GM18519 (cell line): ENCODE measurements at regions not wholly inside any gene's neighbourhood (a gene's known extent, or its start where the extent isn't known, plus 50 kb on each side); places are given as distances from the start of the nearest gene placed in this dataset.
"Not testable (repeated sequence)": the region's sequence is repeated elsewhere in the genome, so short reads cannot be mapped to it uniquely, and the experiment has no call there.

Source experiments
- ATAC-seq: cut with Tn5 transposase; IDR thresholded peaks from one replicate; pipeline ENCODE4 v1.9.1; 2021; ENCODE audit warnings: mild to moderate bottlenecking, moderate library complexity; ENCODE audit not compliant: unreplicated experiment, low FRiP score

DNA sequence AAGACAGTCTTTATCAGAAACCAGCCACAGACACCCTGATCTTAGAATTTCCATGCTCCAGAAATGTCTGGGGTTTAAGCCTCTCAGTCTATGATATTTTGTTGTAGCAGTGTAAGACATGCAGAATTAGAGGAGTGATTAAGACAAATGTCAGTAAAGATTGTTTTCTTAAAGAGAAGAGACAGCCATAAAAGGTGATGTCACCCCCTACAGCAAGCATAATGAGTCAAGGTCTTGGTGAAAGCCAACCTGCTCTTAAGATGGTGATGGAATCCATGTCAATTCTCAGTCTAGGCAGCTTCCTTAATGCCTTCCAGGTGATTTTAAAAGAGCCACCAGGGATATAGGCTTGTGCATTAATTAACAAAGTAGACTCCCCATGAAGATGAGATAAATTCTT lies 849.9 kb upstream of the EPHA7 start:
- ATAC-seq = no peak

DNA sequence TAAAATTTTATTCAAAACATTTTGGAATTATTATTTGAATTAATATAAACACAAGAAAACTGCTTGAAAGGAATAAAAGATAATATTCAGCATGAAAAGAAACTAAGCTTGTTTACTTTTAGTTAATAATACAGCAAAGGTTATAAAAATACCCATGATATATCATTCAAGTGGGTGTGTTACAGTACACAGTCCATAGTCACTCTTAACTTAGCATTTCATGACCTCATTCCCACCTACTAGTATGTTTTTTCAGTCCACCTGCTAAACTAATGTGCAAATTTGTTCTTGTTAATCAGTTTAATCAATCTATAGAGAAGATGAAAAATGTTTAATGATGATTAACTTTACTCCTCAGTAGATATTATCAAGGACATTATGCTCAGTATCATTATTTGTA lies 841.4 kb upstream of the EPHA7 start:
- ATAC-seq = no peak

DNA sequence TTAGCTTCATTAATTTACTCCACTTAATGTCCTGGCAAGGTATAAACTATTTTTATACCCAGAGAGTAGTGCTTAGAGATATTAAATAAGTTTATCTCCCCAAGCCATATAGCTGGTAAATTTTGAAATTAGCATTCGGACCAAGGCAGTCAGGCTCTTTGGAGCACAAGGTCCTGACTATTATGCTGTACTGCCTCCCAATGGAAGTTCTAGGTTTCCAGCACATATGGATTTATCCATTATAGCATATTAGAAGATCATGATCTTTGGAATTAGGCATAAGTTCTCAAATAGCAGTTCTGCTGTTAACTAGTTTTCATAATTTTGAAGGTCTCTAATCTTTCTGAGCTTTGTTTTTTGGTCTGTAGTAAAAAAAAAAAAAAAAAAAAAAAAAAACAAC lies 835.3 kb upstream of the EPHA7 start:
- no peak for ATAC-seq

DNA sequence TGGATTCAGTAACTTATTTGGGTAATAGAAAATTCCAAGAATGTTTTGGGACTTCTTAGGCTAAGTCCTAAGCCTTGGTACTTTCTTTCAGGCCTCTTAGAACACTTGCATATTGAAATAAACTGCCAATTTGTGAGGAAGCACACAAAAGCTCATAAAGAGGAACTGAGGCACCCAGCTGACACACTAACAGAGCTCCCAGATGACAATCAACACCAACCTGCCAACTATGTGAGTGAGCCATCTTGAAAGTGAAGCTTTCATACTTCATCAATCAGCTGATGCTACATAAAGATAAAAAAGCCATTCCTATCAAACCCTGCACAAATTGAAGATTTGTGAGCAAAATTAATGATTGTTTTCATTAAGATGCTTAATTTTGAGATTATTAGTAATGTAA lies 832.5 kb upstream of the EPHA7 start:
- ATAC-seq = no peak

DNA sequence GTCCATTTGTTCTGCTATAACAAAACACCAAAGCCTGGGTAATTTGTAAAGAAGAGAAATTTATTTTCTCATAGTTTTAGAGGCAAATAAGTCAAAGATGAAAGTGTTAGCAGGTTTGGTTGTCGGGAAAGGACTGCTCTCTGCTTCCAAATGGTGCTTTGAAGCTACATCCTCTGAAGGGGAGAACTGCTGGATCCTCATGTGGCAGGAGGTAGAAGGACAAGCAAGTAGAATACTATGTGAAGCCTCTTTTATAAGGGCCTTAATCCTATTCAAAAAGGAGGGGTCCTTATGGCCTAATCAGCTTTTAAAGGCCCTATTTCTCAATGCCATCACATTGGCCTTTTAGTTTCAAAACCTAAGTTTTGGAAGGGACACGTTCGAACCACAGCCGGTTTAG lies 826.0 kb upstream of the EPHA7 start:
- ATAC-seq = no peak

DNA sequence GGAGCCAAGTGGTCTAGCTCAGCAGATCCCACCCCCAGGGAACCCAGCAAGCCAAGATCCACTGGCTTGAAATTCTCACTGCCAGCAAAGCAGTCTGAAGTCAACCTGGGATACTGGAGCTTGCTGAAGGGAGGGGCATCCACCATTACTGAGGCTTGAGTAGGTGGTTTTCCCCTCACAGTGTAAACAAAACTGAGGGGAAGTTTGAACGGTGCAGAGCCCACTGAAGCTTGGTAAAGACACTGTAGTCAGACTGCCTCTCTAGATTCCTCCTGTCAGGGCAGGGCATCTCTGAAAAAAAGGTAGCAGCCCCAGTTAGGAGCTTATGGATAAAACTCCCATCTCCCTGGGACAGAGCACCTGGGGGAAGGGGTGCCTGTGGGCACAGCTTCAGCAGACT lies 819.5 kb upstream of the EPHA7 start:
- ATAC-seq = no peak

DNA sequence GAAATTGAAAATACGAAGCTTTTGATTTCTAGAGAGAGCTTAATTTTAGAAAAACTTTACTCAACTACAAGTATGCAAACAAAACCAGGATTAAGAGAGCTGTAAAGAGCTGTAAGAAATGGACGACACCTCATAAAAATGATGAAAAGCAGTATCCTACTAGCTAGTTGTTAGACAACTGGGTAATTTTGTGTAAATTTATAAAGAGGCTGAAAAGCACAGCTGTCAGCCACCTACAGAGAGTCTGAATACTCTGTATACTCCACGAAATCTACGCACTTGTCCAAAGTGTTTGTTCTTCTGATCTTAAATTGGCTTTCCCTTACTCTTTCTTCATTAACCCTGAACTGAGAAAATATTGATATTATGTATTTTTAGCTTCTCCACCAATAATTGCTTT lies 808.4 kb upstream of the EPHA7 start:
- ATAC-seq = no peak

DNA sequence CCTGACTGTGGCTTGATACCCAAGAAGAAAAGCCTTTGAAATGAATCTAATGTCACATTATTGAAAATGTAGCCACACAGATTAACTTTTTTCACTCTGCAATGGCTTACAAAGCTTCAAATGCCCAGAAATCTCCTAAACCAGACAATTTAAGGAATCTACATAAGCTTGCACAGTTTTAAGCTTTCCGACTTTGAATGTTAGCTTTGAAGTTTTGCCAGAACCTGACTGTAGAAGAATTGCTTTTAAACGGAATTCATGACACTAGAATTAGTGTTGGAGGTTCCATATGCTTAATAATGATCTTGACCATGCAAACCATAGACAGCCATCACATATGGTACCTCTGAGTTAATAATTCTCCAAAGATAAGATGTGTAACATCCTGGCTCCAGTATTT lies 798.5 kb upstream of the EPHA7 start:
- no peak for ATAC-seq

DNA sequence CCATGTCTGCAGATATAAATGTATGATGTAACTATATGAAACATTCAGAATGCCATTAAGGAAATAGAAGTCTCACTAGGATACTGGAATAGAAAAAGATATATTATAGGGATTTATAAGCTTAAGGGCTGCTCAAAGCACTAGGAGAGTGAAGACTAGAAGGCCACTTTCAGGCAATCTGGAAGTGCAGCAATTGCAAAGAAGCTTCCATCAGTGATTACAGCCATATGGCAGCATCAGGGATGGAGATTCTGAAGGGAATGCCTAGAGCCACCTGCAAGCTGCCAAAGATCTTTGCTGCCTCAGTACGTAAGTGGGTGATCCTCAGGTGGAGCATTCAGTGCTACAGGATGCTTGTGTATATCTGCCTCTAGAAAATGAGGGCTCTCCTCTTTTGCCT lies 796.2 kb upstream of the EPHA7 start:
- ATAC-seq = no peak

DNA sequence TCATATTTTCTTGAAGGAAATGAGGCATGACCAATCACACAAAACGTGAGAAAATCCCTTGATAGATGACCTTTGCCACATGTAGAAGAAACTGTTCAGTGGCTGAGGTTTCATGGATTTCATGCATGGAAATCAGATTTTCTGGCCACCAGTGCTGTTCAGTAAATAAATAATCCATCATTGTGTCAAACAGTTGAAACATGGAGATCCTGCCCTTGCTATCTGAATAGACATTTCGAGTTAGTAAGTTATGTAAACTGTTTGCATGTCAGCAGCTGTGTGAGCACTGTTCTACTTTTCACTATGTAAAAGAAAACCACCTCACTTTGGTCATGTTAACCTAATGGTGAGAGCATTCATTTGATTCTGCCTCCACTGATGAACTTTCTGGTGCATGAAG lies 793.9 kb upstream of the EPHA7 start:
- ATAC-seq = no peak

DNA sequence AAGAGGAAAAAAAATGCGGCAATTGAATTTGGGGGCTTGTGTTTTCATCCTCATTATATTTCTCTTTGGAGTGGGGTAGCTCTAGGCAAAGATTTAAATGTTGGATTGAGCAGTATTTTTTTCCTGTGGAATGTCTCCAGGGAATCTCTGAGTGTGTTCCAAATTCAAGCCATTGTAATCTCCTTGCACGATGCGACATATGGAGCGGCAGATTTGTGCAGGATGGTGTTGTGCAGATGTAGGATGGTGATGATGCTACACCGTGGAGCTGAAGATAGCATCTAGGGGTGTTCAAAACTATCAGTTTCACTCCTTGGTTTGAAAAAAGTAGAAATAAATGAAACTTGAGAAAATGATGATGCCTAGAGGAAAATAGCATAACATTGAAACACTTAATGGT lies 777.5 kb upstream of the EPHA7 start:
- no peak for ATAC-seq

DNA sequence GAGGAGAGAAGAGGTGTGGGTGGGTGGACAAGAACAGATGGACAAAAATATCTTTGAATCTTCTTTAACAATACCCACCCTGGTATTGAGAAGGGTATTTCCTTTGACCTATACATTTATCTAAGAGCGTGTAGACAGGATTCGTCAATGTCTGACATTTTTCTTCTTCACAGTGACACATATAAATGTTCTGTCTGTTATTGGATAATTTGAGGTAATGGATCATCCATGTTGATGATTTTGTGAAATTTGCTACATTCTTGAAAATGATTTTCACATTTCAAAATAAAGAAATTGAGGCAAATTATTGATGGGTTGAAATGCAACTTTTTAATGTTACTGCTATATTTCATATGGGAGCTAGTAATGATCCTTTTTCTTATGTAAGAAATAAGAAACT lies 770.7 kb upstream of the EPHA7 start:
- ATAC-seq = no peak

DNA sequence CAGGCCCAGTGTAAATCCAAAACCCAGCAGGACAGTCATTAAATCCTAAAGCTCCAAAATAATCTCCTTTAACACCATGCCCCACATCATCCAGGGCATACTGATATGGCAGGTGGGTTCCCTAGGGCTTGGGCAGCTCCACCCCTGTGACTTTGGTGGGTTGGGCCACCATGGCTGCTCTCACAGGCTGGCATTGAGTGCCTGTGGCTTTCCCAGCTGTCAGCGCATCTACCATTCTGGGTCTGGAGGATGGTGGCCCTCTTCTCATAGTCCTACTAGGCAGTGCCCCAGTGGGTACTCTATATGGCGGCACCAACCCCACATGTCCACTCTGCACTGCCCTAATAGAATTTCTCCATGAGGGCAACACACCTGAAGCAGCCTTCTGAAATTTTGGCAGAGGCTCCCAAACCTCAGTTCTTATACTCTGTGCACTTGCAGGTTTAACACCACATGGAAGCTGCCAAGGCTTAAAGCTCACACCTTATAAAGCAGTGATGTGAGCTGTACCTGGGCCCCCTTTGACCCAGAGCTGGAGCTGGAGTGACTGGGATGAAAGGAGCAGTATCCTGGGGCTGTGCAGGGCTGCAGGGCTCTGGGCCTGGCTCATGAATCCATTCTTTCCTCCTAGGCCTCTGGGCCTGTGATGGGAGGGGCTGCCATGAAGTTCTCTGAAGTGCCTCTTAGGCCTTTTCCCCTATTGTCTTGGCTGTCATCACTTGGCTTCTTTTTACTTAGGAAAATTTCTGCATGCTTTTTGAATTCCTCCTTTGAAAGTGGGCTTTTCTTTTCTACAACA lies 765.5 kb upstream of the EPHA7 start:
- ATAC-seq = no peak

DNA sequence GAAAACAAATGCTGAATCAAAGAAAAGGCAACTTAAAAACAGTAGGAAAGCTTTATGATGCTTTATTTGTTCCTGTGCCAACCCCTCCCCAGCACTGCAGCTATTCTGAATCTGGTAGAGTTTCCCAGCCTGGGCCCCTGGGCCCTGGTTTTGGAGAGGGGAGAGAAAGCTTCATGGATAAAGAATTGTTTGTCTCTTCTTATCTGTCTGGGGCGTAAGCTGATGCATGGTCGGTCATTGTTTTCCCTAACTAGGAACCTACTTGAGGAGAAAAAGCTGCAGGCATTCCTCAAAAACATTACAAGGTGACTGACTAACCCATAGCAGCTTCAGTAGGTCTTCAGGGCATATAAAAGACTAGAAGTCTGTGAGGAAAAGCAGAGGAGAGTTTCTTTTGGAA lies 758.1 kb upstream of the EPHA7 start:
- no peak for ATAC-seq

DNA sequence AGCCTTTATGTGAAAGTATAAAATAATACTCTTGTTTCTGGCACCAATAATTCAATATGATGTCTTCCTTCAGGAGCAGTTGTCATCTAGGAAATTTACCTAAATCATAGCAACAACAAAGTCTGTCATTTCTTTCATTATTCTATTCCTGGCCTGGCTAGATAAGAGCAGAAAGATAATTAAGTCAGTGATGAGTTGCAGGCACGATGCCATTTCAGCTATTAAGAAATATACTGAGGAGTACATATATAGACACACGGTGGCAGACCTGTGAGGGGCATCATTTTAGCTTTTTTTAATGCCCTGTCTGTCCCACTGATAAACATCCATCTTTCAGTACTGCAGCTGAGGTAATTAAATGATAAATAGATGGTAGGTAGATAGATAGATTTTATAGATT lies 756.1 kb upstream of the EPHA7 start:
- no peak for ATAC-seq

DNA sequence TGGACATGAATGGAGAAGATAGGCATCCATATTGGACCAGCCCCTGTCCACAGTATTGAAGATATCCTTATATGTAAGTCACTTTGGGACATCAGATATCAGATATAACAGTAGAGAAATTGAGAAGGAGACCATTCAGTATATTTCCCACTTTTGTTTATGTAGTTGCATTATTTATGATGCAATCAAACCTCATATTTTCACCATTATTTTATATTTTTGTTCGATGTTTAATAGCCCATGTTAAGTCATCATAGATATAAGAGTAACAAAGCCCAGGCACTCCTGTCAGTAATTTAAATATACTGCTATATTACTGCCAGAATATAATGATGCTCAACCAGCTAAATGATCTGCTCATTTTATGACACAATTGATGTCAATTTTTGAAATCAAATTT lies 744.5 kb upstream of the EPHA7 start:
- no peak for ATAC-seq

DNA sequence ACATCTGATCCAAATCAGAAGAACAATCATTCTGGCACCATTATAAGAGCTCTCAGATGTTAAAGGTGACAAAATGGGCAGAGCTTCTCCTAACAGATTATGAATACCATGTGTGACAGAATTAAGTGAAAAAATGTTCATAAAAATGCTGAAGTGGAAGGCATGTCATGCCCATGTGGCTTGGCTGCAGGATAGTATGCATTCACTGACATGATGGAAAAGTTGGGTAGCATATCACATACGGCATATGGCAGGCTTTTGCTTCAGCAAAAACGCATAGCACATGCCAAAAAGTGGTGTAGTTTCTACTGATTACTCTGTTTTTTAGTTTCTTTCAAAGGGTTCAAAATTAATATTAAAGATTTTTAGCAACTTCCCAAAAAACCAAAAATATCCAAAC lies 731.5 kb upstream of the EPHA7 start:
- no peak for ATAC-seq

DNA sequence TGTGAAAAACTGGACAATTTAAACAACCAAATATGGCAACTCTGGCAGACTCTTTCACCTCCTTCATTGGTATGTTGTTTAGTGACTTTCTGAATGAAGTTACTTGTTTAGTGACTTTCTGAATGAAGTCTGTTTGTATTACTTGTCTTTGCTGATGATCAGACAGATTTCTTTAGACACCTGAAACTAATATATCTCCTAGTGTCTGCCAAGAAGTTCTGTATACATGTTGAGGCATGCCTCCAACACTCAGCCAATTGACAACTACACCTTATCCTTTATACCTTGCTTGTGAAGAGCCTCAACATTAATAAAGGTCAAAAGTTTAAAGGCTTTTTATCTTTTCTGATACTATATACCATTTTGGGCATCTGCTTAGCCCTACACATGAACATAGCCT lies 725.4 kb upstream of the EPHA7 start:
- ATAC-seq = no peak

DNA sequence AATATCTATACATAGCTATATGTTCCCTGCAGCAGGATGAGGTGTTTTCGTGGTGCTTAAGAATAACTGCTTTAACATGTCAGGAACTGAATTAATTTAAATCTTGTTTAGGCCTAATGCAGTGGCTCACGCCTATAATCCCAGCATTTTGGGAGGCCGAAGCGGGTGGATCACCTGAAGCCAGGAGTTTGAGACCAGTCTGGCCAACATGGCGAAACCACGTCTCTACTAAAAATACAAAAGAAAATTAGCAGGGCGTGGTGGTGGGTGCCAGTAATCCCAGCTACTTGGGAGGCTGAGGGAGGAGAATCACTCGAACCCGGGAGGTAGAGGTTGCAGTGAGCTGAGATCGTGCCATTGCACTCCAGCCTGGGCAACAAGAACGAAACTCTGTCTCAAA lies 717.8 kb upstream of the EPHA7 start:
- ATAC-seq = not testable (repeated sequence)

DNA sequence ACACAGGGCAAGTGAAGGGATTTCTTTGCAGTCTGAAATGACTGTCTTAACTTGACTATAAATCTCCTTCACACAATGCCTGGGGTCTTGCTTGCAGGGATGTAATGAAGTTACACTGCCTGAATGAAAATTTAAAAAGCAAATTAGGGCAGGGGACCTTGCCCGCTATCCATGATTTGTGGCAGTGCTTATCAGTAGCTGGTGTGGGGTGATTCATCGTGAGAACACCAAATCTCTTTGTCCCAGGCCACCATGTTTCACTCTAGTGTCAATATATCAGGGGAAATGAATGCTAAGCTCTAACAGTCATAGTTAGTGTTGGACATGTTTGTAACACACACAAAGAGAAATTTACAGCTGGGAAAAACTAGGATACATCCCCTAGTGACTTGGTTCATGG lies 713.7 kb upstream of the EPHA7 start:
- no peak for ATAC-seq

DNA sequence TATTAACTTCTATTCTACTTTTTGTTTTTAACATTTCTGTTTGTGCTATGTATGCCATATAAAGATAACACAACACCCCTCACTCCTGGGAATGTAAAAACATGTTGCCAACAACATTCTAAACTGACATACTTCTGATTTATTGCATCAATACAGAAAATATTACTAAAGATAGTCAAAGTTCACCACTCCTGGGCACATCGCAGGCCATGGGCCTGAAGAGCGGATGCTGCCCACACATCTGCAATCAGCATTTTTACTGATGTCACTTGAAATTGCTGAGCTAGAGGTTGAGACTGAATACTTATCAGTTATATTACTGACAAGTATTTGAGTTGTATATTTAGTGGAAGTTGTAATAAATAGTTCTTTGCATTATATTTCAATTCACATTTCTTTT lies 711.9 kb upstream of the EPHA7 start:
- no peak for ATAC-seq

DNA sequence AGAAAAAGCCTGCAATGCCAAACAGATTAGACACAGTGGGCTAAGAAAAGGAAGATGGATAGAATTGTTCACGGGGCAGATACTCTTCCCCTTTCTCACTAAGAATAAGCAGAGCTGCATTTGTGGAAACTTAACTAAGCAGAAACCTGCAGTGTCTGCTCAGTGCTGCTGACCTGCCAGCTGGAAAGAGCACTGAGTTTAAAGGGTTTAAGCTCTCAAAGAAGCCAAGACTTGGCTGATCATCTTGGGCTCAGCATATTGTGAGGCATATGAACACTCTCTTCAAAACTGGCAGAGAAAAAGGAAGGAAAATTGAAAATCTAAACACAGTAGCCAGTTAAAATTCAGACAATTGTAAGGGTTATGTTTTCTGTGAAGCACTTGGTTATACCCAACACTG lies 711.1 kb upstream of the EPHA7 start:
- no peak for ATAC-seq

DNA sequence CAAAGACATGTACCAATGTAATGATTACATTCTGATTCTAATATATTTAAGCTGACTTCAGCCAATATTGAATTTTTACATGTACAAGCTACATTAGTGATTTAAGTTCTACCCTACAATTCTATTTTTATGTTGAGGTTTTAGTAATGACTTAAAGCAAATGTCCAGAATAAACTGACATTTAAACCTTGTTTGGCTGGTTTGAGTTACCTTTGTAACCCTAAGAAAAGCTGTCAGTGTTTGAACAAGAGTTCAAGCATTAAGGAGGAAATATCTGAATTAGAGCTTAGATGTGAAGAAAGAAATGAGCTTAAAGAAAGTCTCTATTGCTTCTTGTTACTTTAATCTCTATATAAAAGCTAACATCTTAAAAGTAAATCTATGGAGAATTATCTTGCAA lies 710.6 kb upstream of the EPHA7 start:
- no peak for ATAC-seq
